HCT116 (cell line): ENCODE measurements at regions not wholly inside any gene's neighbourhood (a gene's known extent, or its start where the extent isn't known, plus 50 kb on each side); places are given as distances from the start of the nearest gene placed in this dataset.

Experiments used
- CEBPB ChIP-seq: IDR thresholded peaks from 2 replicates; pipeline ENCODE4 v1.6.1; 2012; ENCODE audit warnings: low read depth
- EGR1 ChIP-seq: IDR thresholded peaks from 2 replicates; pipeline ENCODE4 v1.6.1; 2012; ENCODE audit warnings: low read depth
- FOSL1 ChIP-seq: IDR thresholded peaks from 2 replicates; pipeline ENCODE4 v1.6.1; 2012; ENCODE audit warnings: low read depth
- POLR2A ChIP-seq: IDR thresholded peaks from 2 replicates; pipeline ENCODE4 v1.7.0; 2011; ENCODE audit warnings: borderline replicate concordance; ENCODE audit not compliant: insufficient read depth, insufficient read length; ENCODE audit errors: extremely low read depth
- POLR2AphosphoS5 ChIP-seq: IDR thresholded peaks from 2 replicates; pipeline ENCODE4 v1.6.1; 2011; ENCODE audit warnings: mild to moderate bottlenecking, low read depth, low read length, moderate library complexity
- RAD21 ChIP-seq: IDR thresholded peaks from 2 replicates; pipeline ENCODE4 v1.6.1; 2012; ENCODE audit warnings: low read depth, mild to moderate bottlenecking
- SRF ChIP-seq: IDR thresholded peaks from 2 replicates; pipeline ENCODE4 v1.6.1; 2012; ENCODE audit warnings: low read depth
- ZFX ChIP-seq: fragments of 450-650 bp; IDR thresholded peaks from 2 replicates; pipeline ENCODE4 v1.6.1; 2017
- TF ChIP-seq, protein P1 (sequence below), 3 experiments: fragments of 200-600 bp in 1 of 3; sonication (generic) in 1 of 3; IDR thresholded peaks in 2 of 3; conservative IDR thresholded peaks in 1 of 3; 2 replicates each; pipeline ENCODE4 v1.5.1; 2012 to 2017; ENCODE audit warnings: low read depth in 2 of 3, low read length in 2 of 3, antibody characterized with exemption in 1 of 3, borderline replicate concordance in 1 of 3, control low read depth in 1 of 3, mild to moderate bottlenecking in 1 of 3, mixed read lengths in 1 of 3, mixed run types in 1 of 3, moderate library complexity in 1 of 3; ENCODE audit not compliant: insufficient read depth in 1 of 3

DNA sequence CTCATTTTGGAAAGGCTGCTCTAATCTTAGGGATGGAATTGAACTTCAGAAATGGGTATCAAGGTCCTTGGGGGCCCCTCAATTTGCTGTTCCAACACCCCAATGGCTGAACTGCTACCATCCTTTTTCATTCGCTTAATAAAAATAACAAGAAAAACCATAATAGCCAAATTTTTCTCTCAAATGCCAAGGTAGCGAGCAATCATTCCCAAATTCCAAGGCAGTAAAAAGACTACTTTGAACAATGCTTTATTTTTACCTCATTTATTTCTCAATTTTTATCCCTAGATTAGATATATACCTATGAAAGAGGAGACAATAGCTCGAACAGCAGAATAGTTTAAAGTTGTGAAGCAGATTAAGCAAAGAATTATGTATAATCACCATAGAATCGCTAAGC is 323.4 kb upstream of the SLC7A11 start:
- TF ChIP-seq, protein P1, sequence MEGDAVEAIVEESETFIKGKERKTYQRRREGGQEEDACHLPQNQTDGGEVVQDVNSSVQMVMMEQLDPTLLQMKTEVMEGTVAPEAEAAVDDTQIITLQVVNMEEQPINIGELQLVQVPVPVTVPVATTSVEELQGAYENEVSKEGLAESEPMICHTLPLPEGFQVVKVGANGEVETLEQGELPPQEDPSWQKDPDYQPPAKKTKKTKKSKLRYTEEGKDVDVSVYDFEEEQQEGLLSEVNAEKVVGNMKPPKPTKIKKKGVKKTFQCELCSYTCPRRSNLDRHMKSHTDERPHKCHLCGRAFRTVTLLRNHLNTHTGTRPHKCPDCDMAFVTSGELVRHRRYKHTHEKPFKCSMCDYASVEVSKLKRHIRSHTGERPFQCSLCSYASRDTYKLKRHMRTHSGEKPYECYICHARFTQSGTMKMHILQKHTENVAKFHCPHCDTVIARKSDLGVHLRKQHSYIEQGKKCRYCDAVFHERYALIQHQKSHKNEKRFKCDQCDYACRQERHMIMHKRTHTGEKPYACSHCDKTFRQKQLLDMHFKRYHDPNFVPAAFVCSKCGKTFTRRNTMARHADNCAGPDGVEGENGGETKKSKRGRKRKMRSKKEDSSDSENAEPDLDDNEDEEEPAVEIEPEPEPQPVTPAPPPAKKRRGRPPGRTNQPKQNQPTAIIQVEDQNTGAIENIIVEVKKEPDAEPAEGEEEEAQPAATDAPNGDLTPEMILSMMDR (IDR thresholded peaks at IDR 0.05 in 2 of 3, conservative IDR thresholded peaks at IDR 0.05 in 1 of 3; ENCODE audit: borderline replicate concordance in 1 of 3, insufficient read depth in 1 of 3, low read depth in 2 of 3, low read length in 2 of 3) = no peak
- TF ChIP-seq POLR2A (no peak), SRF (no peak), FOSL1 (no peak), CEBPB (no peak), EGR1 (no peak), ZFX (no peak), RAD21 (no peak), POLR2AphosphoS5 (no peak)
